GM13976 (cell line): ENCODE measurements at regions not wholly inside any gene's neighbourhood (a gene's known extent, or its start where the extent isn't known, plus 50 kb on each side); places are given as distances from the start of the nearest gene placed in this dataset.

ENCODE experiments used
- DNase-seq: peaks from one replicate; pipeline ENCODE4 v3.0.0; 2012; ENCODE audit warnings: low spot score
- CTCF ChIP-seq: IDR thresholded peaks from 2 replicates; pipeline ENCODE4 v1.5.1; 2012; ENCODE audit warnings: borderline replicate concordance, mild to moderate bottlenecking; ENCODE audit not compliant: insufficient read depth; ENCODE audit errors: extremely low read depth, missing control alignments, control extremely low read depth
- in situ Hi-C: fragments of 300-500 bp; cut with MboI; formaldehyde crosslinking; loops from one replicate; pipeline ENCODE4 v1.12.0; 2022; ENCODE audit warnings: low sequenced_read_pairs, mixed read lengths, inconsistent platforms; ENCODE audit not compliant: unreplicated experiment

DNA sequence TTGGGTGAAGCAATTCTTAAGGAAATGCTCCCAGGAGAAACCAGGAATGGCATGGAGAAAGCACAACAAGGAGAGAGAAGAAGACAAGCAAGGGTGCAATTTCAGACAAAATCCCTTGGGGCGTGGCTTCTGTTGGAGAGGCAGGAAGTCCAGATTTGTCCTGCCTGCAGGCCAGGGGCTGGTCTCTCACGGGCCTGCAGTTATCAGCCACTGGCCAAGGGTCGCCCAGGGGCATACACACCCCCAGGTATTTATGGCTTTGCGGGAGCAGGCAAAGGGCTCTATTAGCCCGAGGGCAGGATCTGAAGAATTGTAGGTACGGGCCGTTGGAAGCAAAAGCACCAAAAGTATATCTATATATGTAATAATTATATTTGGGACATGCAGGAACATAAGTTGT lies 87.7 kb downstream of the IYD start:
- no peak for TF ChIP-seq CTCF
- in situ Hi-C loops = no loop called here
- DNase-seq = no peak

DNA sequence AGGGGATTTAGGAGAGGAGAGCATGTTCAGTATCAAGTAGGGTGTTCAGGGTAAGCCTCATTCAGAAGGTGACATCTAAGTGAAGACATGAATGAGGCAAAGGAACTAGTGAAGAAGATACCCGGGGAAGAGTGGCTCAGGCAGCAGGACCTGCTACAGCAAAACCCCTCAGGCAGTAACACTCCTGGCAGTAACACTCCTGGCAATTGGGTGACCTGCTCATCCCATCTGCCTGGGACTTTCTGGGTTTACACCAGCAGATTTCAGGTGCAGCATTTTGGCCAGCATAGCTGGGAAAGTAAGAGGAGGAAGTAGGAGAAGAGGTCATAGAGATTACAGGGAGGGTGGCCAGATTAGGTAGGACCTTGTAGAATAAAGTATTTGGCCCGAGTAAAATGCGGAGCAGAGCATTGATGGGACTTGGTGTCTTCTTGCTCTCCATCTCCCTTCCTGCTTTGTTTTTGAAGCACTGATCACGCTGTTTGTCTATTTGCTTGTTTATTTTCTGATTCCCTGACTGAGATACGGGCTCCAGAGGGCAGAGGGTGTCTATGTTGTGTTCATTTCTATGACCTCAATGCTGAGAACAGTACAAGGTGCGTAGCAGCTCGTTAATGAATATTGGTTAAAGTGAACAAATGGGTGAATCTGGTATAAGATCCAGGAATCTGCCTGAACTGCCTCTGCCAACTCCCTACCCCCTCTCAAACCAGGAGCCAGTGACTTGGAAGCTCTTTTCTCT lies 88.3 kb downstream of the IYD start:
- in situ Hi-C loops = no loop called here
- TF ChIP-seq CTCF = no peak
- no peak for DNase-seq

GRCh38 chr6:150458579-150458978 lies 89.8 kb downstream of the IYD start:
- in situ Hi-C loops = no loop called here
- no peak for DNase-seq
- TF ChIP-seq CTCF = no peak

- TF ChIP-seq CTCF = no peak
- DNase-seq = no peak
- in situ Hi-C loops = no loop called here
Observed at GRCh38 chr6:150463852-150464251, 95.0 kb downstream of the IYD start.

GRCh38 chr6:150464966-150465365 lies 96.2 kb downstream of the IYD start:
- in situ Hi-C loops = no loop called here
- no peak for TF ChIP-seq CTCF
- no peak for DNase-seq

- TF ChIP-seq CTCF = no peak
- in situ Hi-C loops = no loop called here
- DNase-seq = no peak
Observed at GRCh38 chr6:150465610-150466009, 96.8 kb downstream of the IYD start.
